ENCODE measurements at regions not wholly inside any gene's neighbourhood (a gene's known extent, or its start where the extent isn't known, plus 50 kb on each side); places are given as distances from the start of the nearest gene placed in this dataset.

GRCh38 chr3:187533797-187534196 lies 136.4 kb downstream of the SST start:
- TF ChIP-seq, protein P1, sequence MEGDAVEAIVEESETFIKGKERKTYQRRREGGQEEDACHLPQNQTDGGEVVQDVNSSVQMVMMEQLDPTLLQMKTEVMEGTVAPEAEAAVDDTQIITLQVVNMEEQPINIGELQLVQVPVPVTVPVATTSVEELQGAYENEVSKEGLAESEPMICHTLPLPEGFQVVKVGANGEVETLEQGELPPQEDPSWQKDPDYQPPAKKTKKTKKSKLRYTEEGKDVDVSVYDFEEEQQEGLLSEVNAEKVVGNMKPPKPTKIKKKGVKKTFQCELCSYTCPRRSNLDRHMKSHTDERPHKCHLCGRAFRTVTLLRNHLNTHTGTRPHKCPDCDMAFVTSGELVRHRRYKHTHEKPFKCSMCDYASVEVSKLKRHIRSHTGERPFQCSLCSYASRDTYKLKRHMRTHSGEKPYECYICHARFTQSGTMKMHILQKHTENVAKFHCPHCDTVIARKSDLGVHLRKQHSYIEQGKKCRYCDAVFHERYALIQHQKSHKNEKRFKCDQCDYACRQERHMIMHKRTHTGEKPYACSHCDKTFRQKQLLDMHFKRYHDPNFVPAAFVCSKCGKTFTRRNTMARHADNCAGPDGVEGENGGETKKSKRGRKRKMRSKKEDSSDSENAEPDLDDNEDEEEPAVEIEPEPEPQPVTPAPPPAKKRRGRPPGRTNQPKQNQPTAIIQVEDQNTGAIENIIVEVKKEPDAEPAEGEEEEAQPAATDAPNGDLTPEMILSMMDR (IDR thresholded peaks at IDR 0.05), result no peak
- no peak for ATAC-seq (ENCODE audit: insufficient number of reproducible peaks, low FRiP score, low read depth)
- H3K9me3 ChIP-seq, result no peaks in the 10 kb centered on the region
- no peak overlapping the region for H3K27ac ChIP-seq
- no peak overlapping the region for H3K4me3 ChIP-seq
- H3K27me3 ChIP-seq (replicated peaks; ENCODE audit: insufficient read depth), result no peaks in the 10 kb centered on the region
- no peak for DNase-seq (ENCODE audit: low spot score)
- no peaks in the 10 kb centered on the region for H3K36me3 ChIP-seq
- no peaks in the 10 kb centered on the region for H3K4me1 ChIP-seq (ENCODE audit: control insufficient read depth in 1 of 2, low read depth in 2 of 2)

DNA sequence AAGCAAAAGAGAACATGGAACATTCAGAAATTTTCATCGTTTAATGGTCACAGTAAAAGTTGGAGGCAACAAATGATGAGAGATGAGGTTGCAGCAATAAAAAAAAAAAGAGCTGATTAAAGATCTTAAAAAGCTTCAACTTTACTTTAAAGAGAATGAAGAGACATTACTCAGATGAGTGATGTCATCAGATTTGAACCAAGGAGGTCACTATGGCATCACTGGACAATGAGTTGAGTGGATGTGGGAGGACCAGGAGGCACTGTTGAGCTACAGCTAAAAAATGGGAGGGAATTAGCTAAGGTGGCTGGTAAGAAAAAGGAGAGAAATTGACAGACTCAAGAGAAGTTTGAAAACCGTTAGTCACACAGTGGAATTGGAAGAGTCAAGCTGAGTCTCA lies 138.4 kb downstream of the SST start:
- ATAC-seq (ENCODE audit: insufficient number of reproducible peaks, low FRiP score, low read depth), result no peak
- Histone ChIP-seq H3K4me1 (ENCODE audit: control insufficient read depth in 1 of 2, low read depth in 2 of 2) (no peaks in the 10 kb centered on the region), H3K27me3 (replicated peaks; ENCODE audit: insufficient read depth) (no peaks in the 10 kb centered on the region), H3K4me3 (no peak overlapping the region), H3K27ac (no peak overlapping the region), H3K36me3 (no peaks in the 10 kb centered on the region), H3K9me3 (no peaks in the 10 kb centered on the region)
- TF ChIP-seq, protein P1 (IDR thresholded peaks at IDR 0.05), result no peak
- DNase-seq (ENCODE audit: low spot score), result no peak

GRCh38 chr3:187522890-187523289 lies 147.3 kb downstream of the SST start:
- no peaks in the 10 kb centered on the region for H3K36me3 ChIP-seq
- DNase-seq (ENCODE audit: low spot score) (no peak), ATAC-seq (ENCODE audit: insufficient number of reproducible peaks, low FRiP score, low read depth) (no peak)
- TF ChIP-seq, protein P1 (IDR thresholded peaks at IDR 0.05), result no peak
- H3K4me3 ChIP-seq, result no peak overlapping the region
- H3K27me3 ChIP-seq (replicated peaks; ENCODE audit: insufficient read depth), result no peaks in the 10 kb centered on the region
- H3K4me1 ChIP-seq (ENCODE audit: control insufficient read depth in 1 of 2, low read depth in 2 of 2), result no peaks in the 10 kb centered on the region
- H3K9me3 ChIP-seq, result no peaks in the 10 kb centered on the region
- H3K27ac ChIP-seq, result no peak overlapping the region

- no peaks in the 10 kb centered on the region for H3K27me3 ChIP-seq (replicated peaks; ENCODE audit: insufficient read depth)
- H3K36me3 ChIP-seq, result no peaks in the 10 kb centered on the region
- no peaks in the 10 kb centered on the region for H3K4me1 ChIP-seq (ENCODE audit: control insufficient read depth in 1 of 2, low read depth in 2 of 2)
- TF ChIP-seq, protein P1 (IDR thresholded peaks at IDR 0.05), result no peak
- DNase-seq (ENCODE audit: low spot score), result no peak
- H3K27ac ChIP-seq, result no peak overlapping the region
- ATAC-seq (ENCODE audit: insufficient number of reproducible peaks, low FRiP score, low read depth), result no peak
- H3K4me3 ChIP-seq, result no peak overlapping the region
- H3K9me3 ChIP-seq, result no peaks in the 10 kb centered on the region
Observed at GRCh38 chr3:187522293-187522692, 147.9 kb downstream of the SST start.

GRCh38 chr3:187521546-187521945 lies 148.6 kb downstream of the SST start:
- Histone ChIP-seq H3K27ac (no peak overlapping the region), H3K4me3 (no peak overlapping the region), H3K36me3 (no peaks in the 10 kb centered on the region), H3K4me1 (ENCODE audit: control insufficient read depth in 1 of 2, low read depth in 2 of 2) (no peaks in the 10 kb centered on the region), H3K9me3 (no peaks in the 10 kb centered on the region), H3K27me3 (replicated peaks; ENCODE audit: insufficient read depth) (no peaks in the 10 kb centered on the region)
- TF ChIP-seq, protein P1 (IDR thresholded peaks at IDR 0.05), result no peak
- ATAC-seq (ENCODE audit: insufficient number of reproducible peaks, low FRiP score, low read depth) (no peak), DNase-seq (ENCODE audit: low spot score) (no peak)

Measured in thoracic aorta (tissue), 2 donors.